Tibial nerve (tissue), 3 donors: ENCODE measurements at regions not wholly inside any gene's neighbourhood (a gene's known extent, or its start where the extent isn't known, plus 50 kb on each side); places are given as distances from the start of the nearest gene placed in this dataset.

Experiments used
- CTCF ChIP-seq, 5 experiments: fragments of 200-600 bp in 3 of 5; fragments of 450-650 bp in 2 of 5; sonication (generic) in 3 of 5; IDR thresholded peaks; one replicate each; pipeline ENCODE4 v1.5.1; 2016 to 2019; ENCODE audit warnings: antibody characterized with exemption in 5 of 5, mild to moderate bottlenecking in 3 of 5, moderate library complexity in 2 of 5
- POLR2A ChIP-seq, 2 donors: fragments of 450-650 bp; IDR thresholded peaks; one replicate each; pipeline ENCODE4 v1.6.1; 2017; ENCODE audit warnings: antibody characterized with exemption in 2 of 2, mild to moderate bottlenecking in 2 of 2, moderate library complexity in 2 of 2

GRCh38 chr9:87786423-87786822, 60.5 kb downstream of the CTSL start:
- TF ChIP-seq POLR2A (IDR thresholded peaks at IDR 0.05) (no peak), CTCF (IDR thresholded peaks at IDR 0.05) (no peak)
